GM19238 (cell line): ENCODE measurements at regions not wholly inside any gene's neighbourhood (a gene's known extent, or its start where the extent isn't known, plus 50 kb on each side); places are given as distances from the start of the nearest gene placed in this dataset.
"Not testable (repeated sequence)": the region's sequence is repeated elsewhere in the genome, so short reads cannot be mapped to it uniquely, and the experiment has no call there.

ENCODE experiments used
- DNase-seq: peaks from one replicate; pipeline ENCODE4 v3.0.0; 2011; ENCODE audit warnings: low spot score; ENCODE audit not compliant: insufficient read length

DNA sequence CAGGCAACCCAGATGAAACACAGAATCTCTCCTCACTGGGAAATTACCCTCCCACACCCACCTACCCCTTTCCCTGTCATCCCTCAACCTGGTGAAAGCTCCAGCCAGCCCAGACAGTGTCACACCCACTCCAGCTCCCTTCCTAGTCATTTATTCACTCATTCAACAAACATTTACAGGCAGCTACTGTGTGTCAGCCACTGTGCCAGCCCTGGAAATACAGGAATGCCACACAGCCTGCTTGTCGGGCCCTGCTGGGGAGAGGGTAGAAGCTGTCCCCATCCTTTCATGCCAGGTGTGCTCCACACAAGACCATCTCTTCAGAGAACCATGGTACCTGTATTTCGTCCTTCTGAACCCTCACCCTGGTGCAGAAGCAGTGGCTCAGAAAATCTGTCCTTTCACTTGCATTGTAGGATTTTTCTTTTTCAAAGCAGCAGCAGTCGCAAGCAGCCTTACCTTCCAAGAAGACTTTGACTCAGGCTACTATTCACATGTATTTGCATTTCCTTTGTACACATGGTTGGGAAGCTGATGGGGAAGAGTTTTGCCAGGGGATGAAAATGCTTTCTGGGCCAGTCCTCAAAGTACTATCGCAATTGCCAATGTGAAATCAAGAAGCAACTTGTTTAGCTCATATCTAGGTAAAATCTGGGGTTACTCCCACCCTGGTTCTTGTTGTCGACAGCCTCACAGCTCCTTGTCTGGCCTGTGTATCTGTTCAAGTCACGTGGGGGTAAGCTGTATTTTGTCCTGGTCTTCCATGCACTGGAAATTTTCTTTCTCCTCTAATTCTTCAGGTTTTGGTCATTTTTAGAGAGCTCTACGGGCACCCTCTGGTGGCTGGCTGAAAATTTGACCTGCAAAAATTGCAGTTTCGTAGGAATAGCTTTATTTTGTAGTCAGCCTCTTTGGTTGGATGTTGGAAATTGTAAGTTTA is 147.4 kb upstream of the EGLN3 start:
- DNase-seq, result no peak

DNA sequence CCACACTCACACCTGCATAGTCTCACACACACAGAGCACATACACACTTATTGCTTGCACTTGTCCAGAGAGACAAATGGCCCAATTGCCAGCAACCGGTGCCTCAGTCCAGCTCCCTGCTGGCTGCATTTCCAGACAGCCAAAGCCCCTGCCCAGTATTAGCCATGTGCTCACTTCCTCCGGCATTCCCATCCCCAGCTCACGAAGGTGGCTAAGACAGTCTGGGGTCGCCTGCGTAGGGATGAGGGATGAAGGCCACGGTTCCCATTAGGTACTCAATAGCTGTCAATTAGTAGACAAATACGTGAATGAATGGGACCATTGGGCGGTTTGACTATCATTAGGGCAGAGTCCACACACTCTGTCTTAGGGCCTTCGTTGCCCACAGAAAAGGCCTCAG is 146.8 kb upstream of the EGLN3 start:
- no peak for DNase-seq

DNA sequence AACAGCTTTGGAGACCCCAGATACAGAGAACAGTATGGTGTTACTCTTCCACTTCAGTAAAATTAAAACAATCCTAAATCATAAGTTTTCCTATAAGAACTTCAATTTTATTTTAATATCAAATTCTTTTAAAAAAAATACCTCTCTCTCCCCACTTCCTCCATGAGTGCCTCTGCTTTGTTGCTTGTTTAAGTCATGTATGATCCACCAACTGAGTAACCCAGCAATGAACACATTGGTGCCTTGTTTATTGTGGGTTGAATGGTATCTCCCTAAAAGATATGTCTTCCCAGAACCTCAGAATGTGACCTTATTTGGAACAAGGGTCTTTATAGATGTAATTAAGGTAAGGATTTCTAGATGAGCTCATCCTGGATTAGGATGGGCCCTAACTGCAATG is 143.5 kb upstream of the EGLN3 start:
- no peak for DNase-seq

DNA sequence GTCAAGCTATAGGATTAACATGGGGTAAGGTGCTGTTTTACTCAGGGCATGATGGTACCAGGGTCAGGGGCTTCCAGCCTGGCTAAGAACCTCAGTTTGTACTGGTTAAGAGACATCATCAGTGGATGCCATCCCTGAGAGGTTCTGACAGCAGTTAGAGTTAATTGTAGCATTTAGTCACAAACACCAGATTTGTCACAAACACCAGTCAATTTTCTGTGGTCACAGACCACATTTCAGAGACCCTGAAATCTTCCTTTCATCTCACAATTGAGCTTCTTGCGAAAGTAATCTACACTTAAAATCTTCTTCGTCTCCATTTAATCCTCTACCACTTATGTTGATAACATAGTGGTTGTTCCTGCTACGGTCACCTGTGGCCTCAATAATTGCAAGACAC is 143.0 kb upstream of the EGLN3 start:
- no peak for DNase-seq

DNA sequence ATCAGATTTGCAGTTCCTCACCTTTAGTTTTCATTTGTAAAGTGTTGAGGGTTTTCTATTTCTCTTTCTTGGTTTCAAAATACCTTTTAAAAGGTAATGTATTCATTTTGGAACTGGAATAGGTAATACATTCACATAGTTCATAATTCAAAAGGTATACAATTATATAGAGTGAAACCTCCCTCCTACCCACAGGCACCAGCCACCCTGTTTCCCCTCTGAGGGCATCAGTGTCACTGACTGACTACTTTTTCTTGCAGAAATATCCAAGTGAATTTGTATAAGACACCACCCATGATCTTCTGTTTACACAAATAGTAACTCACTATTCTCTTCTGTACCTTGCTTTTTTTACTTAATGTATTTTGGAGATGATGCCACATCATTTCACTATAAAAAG is 139.6 kb upstream of the EGLN3 start:
- no peak for DNase-seq

DNA sequence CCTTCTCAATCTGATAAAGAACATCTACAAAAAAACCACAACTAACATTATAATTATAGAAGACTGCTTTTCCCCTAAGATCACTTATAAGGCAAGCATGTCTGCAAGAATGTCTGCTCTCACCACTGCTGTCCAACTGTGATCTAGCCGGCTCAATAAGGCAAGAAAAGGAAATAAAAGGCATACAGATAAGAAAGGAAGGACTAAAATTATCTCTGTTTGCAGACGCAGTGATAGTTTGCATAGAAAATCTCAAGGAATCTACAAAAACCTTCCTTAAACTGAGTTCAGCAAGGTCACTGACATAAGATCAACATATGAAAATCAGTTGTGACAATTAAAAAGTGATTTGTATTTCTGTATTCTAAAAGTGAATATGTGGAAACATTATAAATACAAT is 138.0 kb upstream of the EGLN3 start:
- DNase-seq, result no peak

DNA sequence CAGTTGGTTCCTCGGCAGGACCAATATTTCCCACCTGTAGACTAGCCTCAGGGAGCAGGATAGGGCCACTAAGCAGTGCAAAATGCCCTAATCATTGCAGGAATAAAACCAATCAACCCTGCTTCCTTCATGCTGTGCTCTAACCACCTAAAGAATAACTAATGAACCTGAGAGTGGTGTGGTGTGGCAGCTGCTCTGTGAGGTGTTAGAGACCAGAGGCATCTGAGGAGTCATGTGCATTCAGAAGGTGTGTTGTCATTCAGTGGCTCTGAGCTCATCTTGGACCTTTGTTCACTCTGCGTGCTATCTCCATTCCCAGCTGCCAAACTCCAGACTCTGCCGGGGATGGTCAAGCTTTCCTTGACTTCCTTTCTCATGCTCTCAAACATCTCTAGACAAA is 136.7 kb upstream of the EGLN3 start:
- no peak for DNase-seq

DNA sequence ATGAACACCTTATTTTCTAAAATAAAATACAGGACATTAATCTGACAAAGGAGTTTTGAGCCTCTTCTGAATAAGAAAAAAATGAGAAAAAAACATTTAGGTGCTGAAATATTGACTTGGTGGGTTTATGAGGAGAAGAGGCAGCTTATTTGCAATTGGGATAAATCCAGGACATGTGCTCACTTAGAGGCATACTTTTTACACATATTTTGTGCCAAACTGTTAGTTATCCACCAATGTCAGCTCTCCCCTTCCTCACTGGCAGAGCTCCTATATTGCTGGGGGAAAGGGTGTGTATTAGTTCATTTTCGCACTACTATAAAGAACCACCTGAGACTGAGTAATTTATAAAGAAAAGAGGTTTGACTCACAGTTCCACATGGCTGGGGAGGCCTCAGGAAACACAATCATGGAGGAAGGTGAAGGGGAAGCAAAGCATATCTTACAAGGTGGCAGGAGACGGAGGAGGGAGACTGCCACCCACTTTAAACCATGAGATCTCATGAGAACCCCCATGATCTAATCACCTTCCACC is 135.4 kb upstream of the EGLN3 start:
- no peak for DNase-seq

DNA sequence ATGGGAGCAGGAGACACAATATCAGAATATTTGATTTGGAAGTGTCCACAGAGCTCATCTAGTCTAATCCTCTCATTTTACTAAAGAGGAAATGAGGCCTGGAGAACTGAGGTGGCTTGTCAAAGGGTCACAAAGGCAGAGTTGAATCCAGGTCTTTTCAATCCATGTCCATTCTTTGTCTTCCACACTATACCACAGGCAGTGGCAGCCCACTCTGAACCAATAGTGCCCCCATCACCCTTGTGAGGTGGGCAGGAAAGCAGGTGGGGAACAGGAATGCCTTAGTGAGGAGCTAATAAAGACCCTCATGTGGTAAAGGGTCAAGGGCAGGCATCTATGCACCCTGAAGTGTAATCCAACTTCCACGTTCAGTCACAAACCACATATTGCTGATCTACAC is 134.8 kb upstream of the EGLN3 start:
- DNase-seq, result no peak

DNA sequence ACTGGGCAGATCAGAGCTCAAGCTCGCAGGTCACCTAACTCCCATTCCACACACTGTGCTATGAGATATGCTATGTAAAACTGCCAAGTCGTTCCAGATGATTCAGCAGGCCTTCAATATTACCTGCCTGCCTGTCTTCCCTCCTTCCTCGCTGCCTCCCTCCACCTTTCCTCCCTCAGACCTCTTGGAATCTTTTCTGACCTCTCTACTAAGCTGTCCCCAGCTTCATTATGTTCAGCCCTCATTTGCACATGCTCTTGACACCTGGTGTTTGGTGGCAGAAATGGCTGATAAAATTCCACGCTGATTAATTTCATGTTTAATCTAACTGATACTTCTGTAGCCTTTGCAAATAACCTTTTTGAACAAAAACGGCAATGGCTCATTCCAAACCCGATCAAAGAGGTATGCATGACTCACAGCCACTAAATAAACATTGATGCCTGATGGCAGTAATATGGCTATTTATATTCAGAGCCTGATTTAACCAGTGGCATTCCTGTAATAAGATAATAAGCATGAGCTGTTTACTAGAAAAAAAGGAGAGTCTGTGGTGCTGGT is 130.8 kb upstream of the EGLN3 start:
- DNase-seq, result no peak

DNA sequence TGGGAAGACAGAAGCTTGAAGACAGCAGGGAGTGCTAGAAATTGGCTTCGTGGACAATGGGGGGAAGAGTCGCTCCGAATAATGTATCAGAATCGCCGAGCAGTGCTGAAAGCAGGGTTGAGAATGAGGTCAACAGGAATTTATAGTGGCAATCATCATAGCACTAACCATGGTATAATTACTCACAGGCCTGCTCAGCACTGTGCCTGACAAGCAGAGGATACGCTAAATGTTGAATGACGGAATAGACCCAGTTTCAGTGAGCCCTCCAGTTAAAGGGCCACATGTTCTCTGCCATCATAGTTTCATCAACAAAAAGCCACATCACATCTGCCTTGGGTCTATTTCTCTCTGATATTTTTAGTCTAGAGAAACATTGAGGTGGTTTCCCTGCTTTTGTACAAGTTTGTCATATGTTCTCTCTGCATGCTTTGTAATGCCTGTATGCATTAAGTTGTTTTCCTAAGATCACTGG is 130.3 kb upstream of the EGLN3 start:
- no peak for DNase-seq

DNA sequence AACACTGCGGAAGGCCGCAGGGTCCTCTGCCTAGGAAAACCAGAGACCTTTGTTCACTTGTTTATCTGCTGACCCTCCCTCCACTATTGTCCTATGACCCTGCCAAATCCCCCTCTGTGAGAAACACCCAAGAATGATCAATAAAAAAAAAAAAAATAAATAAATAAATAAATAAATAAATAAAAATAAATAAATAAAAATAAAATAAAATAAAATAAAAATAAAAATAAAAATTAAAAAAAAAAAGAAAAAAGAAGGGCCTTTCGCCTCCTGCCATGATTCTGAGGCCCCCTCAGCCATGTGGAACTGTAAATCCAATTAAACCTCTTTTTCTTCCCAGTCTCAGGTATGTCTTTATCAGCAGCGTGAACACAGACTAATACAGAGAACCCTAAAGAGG is 128.8 kb upstream of the EGLN3 start:
- DNase-seq, result not testable (repeated sequence)

DNA sequence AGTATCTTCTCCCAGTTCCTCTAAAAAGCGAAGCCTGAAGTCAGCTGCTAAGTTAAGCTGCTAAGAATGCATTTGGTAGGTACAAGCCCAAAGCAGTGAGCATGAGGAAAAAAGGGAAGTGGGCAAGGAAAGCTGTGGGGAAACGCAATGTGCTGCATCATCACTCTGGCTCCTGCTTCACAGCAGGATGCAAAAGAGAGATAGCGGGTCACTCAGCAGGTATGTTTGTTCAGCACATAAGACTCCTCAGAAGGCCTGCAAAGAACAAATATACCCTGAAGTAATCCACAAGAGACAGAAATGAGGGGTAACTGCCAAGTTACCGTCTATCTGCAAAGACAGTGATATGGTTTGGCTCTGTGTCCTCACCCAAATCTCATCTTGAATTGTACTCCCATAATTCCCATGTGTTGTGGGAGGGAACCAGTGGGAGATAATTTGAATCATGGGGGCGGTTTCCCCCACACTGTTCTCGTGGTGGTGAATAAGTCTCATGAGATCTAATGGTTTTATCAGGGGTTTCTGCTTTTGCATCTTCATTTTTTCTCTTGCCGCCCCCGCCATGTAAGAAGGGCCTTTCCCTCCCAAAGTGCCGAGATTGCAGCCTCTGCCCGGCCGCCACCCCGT is 127.4 kb upstream of the EGLN3 start:
- no peak for DNase-seq

DNA sequence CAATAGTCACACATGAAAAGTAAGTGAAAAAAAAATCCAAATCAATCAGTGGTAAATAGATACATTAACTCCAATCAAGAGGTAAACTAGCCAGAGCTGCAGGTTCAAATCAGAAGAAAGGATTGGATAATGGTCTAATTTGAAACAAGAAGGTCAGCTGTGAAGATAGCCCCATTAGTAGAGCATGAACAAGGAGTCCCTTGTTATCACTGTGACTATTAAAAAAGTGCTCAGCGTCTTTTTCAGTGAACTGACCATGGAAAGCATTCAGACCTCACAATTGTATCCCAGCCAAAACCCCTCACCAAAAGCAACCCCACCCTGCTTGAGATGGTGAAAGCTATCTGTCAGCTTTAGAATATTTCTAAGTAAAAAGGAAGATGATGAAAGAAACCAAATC is 125.0 kb upstream of the EGLN3 start:
- no peak for DNase-seq

DNA sequence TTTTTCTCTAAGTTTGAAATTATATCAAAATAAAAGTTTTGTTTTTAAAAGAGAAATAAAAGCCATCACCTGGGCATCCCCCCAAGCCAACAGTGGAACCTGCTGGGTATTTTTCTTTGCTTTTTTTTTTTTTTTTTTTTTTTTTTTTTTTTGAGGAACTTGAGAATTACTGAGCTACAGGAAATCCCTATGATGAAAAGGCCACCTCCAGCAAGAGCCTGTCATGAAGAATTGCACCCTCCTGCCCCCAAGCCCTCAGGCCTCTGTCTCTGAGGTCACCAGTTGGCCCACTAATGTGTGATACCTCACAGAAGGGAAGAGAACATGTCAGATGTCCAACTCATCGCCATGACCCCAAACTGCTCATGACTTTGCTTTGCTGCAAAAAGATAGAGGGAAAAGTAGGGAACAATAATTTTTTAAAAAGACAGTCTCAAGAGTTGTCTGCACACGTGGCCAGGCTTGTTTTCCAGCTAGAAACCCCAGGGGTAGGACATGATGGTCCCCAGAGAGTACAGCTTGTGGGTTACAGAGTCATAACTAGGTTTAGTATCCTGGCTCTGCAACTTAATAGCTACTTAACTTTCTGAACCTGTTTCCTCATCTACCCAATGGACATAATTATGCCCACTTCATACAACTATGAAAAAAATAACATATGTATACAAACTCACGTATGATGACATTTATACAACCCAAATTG is 124.3 kb upstream of the EGLN3 start:
- DNase-seq, result no peak

DNA sequence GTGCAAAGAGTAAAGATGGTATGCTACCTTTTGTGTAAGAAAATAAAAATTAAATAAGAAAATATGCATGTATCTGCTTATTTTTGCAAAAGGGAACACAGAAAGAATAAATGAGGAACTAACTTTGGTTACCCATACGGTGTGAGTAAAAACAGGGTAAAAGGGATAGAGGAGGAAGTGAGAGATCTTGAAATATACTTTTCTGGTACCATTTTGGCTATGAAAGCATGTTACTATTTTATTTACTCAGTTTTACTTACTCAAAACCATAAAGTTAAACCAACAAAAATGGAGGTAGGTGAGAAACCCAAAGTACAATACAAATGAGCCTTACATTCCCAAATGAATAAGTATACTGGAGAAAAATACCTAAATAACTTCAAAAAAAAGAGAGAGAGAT is 122.0 kb upstream of the EGLN3 start:
- DNase-seq, result no peak

DNA sequence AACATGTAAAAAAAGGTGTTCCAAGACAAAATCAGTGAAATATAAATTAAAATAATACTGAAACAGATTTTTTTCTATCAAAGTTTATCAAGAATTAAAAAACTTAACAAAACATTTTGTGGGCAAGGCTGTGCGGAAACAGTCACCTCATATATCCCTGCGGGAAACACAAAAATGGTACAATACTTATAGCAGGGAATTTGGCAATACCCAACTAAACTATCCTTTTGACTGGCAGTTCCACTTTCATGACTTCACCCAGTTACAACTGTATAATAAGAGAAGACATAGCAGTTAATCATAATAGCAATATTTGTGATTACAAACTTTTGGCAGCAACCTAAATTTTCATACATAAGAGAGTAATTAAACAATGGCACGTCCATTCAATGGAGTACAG is 121.5 kb upstream of the EGLN3 start:
- no peak for DNase-seq

DNA sequence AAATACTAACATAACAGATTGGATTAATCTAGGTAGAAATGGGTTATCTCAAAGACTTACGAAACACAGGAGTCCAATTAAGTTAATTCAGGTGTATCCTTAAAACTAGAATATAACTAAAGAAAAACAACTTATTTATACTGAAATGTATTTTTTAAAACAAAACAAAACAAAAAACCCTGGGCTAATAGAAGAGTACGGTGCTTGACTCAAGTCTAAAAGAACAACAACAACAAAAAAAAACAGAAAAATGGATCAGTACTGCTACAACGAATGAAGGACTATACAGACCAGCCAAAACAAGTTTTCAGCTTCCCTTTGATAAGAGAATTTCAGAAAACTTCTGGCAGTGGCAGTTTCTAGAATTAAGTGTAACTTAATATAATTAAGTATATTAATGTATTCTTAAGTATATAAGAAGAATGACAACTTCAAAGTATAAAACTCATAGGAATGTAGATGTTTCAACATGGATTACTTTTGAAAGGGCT is 120.1 kb upstream of the EGLN3 start:
- DNase-seq, result no peak

DNA sequence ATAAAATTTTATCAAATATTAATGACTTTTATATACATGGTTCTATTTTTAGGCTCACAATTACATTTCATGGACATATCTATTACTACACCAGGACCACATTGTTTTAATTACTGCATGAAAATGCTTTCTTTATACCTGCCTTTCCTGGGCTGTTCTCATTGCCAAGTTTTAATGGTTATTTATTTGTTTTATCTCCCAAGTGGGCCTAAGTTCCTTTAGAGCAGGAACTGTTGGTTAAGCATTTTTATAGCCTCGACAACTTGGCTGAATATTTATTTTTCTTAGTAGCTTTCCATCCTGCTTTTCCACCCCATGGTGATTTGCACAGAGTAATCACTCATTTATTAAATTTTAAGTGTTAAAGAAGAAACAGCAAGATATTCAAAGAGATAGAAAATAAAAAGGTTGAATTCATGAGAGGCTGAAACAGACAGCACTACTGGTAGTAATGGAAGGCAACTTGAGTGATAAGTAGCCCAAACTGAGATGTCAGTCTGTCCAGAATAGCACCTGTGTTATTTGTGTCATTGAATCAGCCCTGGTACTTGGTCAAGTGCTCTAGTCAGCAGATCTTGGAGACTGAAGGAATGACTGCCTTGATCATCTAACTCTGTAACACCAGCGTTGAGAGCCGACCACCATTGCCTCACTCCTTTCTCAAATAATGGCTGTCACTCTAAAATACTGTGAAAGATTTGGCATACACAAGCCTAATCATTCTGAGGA is 119.1 kb upstream of the EGLN3 start:
- no peak for DNase-seq

DNA sequence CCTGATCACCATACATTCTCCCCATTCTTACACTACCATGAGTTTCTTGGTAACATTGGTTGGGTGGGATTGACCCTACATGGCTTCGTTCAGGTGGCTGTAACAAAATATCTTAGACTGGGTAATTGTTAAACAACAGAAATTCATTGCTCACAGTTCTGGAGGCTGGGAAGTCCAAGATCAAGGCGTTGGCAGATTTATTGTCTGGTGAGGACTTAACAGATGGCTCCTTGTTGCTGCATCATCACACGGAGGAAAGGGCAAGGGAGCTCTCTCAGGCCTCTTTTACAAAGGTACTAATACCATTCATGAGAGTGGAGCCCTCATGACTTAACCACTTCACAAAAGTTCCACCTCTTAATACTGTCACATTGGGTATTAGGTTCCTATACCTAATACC is 116.7 kb upstream of the EGLN3 start:
- DNase-seq, result no peak
